K562 (cell line): ENCODE measurements at regions not wholly inside any gene's neighbourhood (a gene's known extent, or its start where the extent isn't known, plus 50 kb on each side); places are given as distances from the start of the nearest gene placed in this dataset.

Source experiments
- ATAC-seq: fragments of 200-7000 bp; cut with Tn5 transposase; 3 replicates; pipeline ENCODE4 v1.9.1; 2020; ENCODE audit warnings: moderate library complexity
- BruUV-seq: library from RNA; stranded (reverse); fragments of 400-500 nt; replicated peaks from 2 replicates; lab custom pipeline; 2021; lab: Mats Ljungman, UMichigan
- CTCF ChIA-PET: fragments of 300-600 bp; formaldehyde crosslinking; extraction: SDS; loops from one replicate; lab custom pipeline; 2021; ENCODE audit warnings: low intra/inter-chr PET ratio; lab: Yijun Ruan, JAX
- POLR2A ChIA-PET: fragments of 300-600, 350-650 bp; sonication (Branson Sonifier 250); formaldehyde crosslinking; extraction: SDS; loops from one replicate; lab custom pipeline; 2021; ENCODE audit warnings: antibody characterized with exemption, inconsistent platforms; lab: Yijun Ruan, JAX
- DNase-seq, 4 experiments: peaks; one replicate each; pipeline versions ENCODE4 v3.0.0 to v3.0.0-alpha.2; 2011 to 2018; ENCODE audit warnings: low spot score in 3 of 4, mixed read lengths in 3 of 4; ENCODE audit errors: extremely low read depth in 1 of 4
- FAIRE-seq: peaks from 2 replicates; lab custom pipeline; 2011; peaks lifted over from hg19 to GRCh38; lab: Jason Lieb, UNC
- H2AFZ ChIP-seq: 2 replicates; pipeline ENCODE4 v1.6.0; 2011; ENCODE audit warnings: low read depth, low read length, control low read depth, inconsistent platforms
- H3K27ac ChIP-seq: fragments of 200-600 bp; 3 replicates; pipeline ENCODE4 v1.8.0; 2011; ENCODE audit warnings: low read depth, mild to moderate bottlenecking, control low read depth, inconsistent platforms, low read length, moderate library complexity, mixed read lengths; ENCODE audit errors: extremely low read depth
- H3K27me3 ChIP-seq, 2 experiments: fragments of 300-600 bp in 1 of 2; 2 replicates in 1 of 2; 3 replicates in 1 of 2; pipeline versions ENCODE4 v1.6.0 to v1.8.0; 2011; ENCODE audit warnings: inconsistent platforms in 2 of 2, low read length in 2 of 2, mild to moderate bottlenecking in 1 of 2, mixed read lengths in 1 of 2, moderate library complexity in 1 of 2; ENCODE audit not compliant: control insufficient read depth in 2 of 2, insufficient read depth in 2 of 2
- H3K36me3 ChIP-seq: fragments of 300-600 bp; 3 replicates; pipeline ENCODE4 v1.8.0; 2011; ENCODE audit warnings: mild to moderate bottlenecking, low read length, inconsistent platforms; ENCODE audit not compliant: control insufficient read depth, insufficient read depth
- H3K4me1 ChIP-seq, 2 experiments: fragments of 200-600 bp in 1 of 2; replicated peaks in 1 of 2; 2 replicates in 1 of 2; 3 replicates in 1 of 2; pipeline versions ENCODE4 v1.5.1 to v1.8.0; 2011; ENCODE audit warnings: inconsistent platforms in 2 of 2, low read length in 2 of 2, mild to moderate bottlenecking in 1 of 2, mixed read lengths in 1 of 2, moderate library complexity in 1 of 2; ENCODE audit not compliant: control insufficient read depth in 2 of 2, insufficient read depth in 2 of 2
- H3K4me2 ChIP-seq: 2 replicates; pipeline ENCODE4 v1.6.1; 2011; ENCODE audit warnings: low read length, control low read depth, inconsistent platforms, mixed read lengths; ENCODE audit not compliant: insufficient read depth
- H3K4me3 ChIP-seq: fragments of 200-600 bp; sonication (generic), shearing (Covaris generic); 2 replicates; pipeline ENCODE4 v1.5.1; 2016; ENCODE audit warnings: control low read depth, inconsistent platforms
- H3K79me2 ChIP-seq: fragments of 200-600 bp; 3 replicates; pipeline ENCODE4 v1.8.0; 2011; ENCODE audit warnings: low read length, inconsistent platforms; ENCODE audit not compliant: control insufficient read depth, insufficient read depth
- H3K9ac ChIP-seq, 2 experiments: 2 replicates each; pipeline versions ENCODE4 v1.6.0 to v1.6.1; 2011; ENCODE audit warnings: low read depth in 2 of 2, low read length in 2 of 2, control low read depth in 1 of 2, inconsistent platforms in 1 of 2, mild to moderate bottlenecking in 1 of 2, mixed read lengths in 1 of 2; ENCODE audit not compliant: insufficient read depth in 1 of 2
- H3K9me1 ChIP-seq: one replicate; pipeline ENCODE4 v1.6.0; 2011; ENCODE audit warnings: inconsistent platforms, mild to moderate bottlenecking, low read length, moderate library complexity; ENCODE audit not compliant: control insufficient read depth, insufficient read depth
- H3K9me3 ChIP-seq: replicated peaks from 2 replicates; pipeline ENCODE4 v1.5.1; 2011; ENCODE audit warnings: low read depth, low read length, inconsistent platforms; ENCODE audit not compliant: control insufficient read depth, insufficient read depth
- H4K20me1 ChIP-seq: replicated peaks from 2 replicates; pipeline ENCODE4 v1.6.1; 2011; ENCODE audit warnings: low read length, inconsistent platforms, mixed read lengths; ENCODE audit not compliant: control insufficient read depth, insufficient read depth
- CBX1 ChIP-seq: sonication (generic); IDR thresholded peaks from 2 replicates; pipeline ENCODE4 v1.6.1; 2016; ENCODE audit warnings: antibody characterized with exemption, low read depth, mild to moderate bottlenecking
- E2F5 ChIP-seq: sonication (generic); formaldehyde crosslinking; IDR thresholded peaks from 2 replicates; pipeline ENCODE4 v1.8.0; 2022; ENCODE audit warnings: mild to moderate bottlenecking, missing genetic modification reagents
- ELK1 ChIP-seq: sonication (generic); formaldehyde crosslinking; IDR thresholded peaks from 2 replicates; pipeline ENCODE4 v1.8.1; 2022; ENCODE audit warnings: missing genetic modification reagents
- ETS1 ChIP-seq: conservative IDR thresholded peaks from 2 replicates; pipeline ENCODE4 v1.6.1; 2011; ENCODE audit warnings: low read depth, mild to moderate bottlenecking, low read length; ENCODE audit not compliant: control insufficient read depth
- HBP1 ChIP-seq: fragments of 450-650 bp; formaldehyde crosslinking; IDR thresholded peaks from 2 replicates; pipeline ENCODE4 v1.4.0; 2022; ENCODE audit warnings: missing genetic modification characterization
- TCF7 ChIP-seq: sonication (generic); IDR thresholded peaks from 2 replicates; pipeline ENCODE4 v1.6.1; 2016; ENCODE audit warnings: antibody characterized with exemption, borderline replicate concordance
- ZKSCAN1 ChIP-seq: fragments of 150-350 bp; IDR thresholded peaks from 2 replicates; pipeline ENCODE4 v1.6.1; 2016; ENCODE audit warnings: low read depth, low read length
- ZNF121 ChIP-seq: sonication (generic); formaldehyde crosslinking; conservative IDR thresholded peaks from 2 replicates; pipeline ENCODE4 v1.8.0; 2022; ENCODE audit warnings: missing genetic modification reagents
- ZNF134 ChIP-seq: fragments of 250-450 bp; sonication (Bioruptor Pico); conservative IDR thresholded peaks from 2 replicates; pipeline ENCODE4 v1.4.0; 2020
- ZNF282 ChIP-seq: sonication (generic); formaldehyde crosslinking; IDR thresholded peaks from 2 replicates; pipeline ENCODE4 v1.8.1; 2023; ENCODE audit warnings: missing genetic modification reagents
- ZNF695 ChIP-seq: fragments of 450-650 bp; formaldehyde crosslinking; IDR thresholded peaks from 2 replicates; pipeline ENCODE4 v1.4.0; 2020; ENCODE audit warnings: mild to moderate bottlenecking, moderate library complexity
- ZSCAN32 ChIP-seq: fragments of 450-650 bp; formaldehyde crosslinking; IDR thresholded peaks from 2 replicates; pipeline ENCODE4 v1.4.0; 2020; ENCODE audit warnings: mild to moderate bottlenecking, moderate library complexity
- WGBS: fragments of 100-300 bp; shearing (Covaris generic); methylation state at CpG from one replicate; pipeline ENCODE4 v1.1.6; 2016; ENCODE audit warnings: low coverage, mixed read lengths; ENCODE audit not compliant: insufficient coverage; ENCODE audit errors: missing lambda C conversion rate; 5-methylcytosine and 5-hydroxymethylcytosine counted together
- in situ Hi-C: fragments of 300-500 bp; cut with MboI; formaldehyde crosslinking; loops from 4 replicates; pipeline ENCODE4 v1.15.0; 2018; ENCODE audit warnings: inconsistent platforms, mixed read lengths
- intact Hi-C: fragments of 100-400 bp; cut with micrococcal nuclease; formaldehyde crosslinking; loops from 2 replicates; pipeline ENCODE4 v1.14.2; 2022

GRCh38 chrX:10074241-10074941, 82.4 kb upstream of the CLCN4 start:
- ATAC-seq: no peak
- H3K27me3 ChIP-seq: no peaks in the 10 kb centered on the region; a peak in 2 of 5 replicates
- TF ChIP-seq ZNF282 (CRISPR knock-in tag): no peak
- no peak for TF ChIP-seq ZNF134 (CRISPR knock-in tag)
- TF ChIP-seq ELK1 (CRISPR knock-in tag): no peak
- no peak overlapping the region for H3K9ac ChIP-seq
- no peaks in the 10 kb centered on the region for H3K36me3 ChIP-seq
- no peak for DNase-seq
- ChIA-PET POLR2A (no interaction called here), CTCF (no interaction called here)
- FAIRE-seq: no peak
- no peak overlapping the region for H3K4me3 ChIP-seq
- H3K4me2 ChIP-seq: no peak overlapping the region
- H3K27ac ChIP-seq: no peak overlapping the region
- no peaks in the 10 kb centered on the region for H3K79me2 ChIP-seq
- no peaks in the 10 kb centered on the region for H3K9me3 ChIP-seq
- no peaks in the 10 kb centered on the region for H3K4me1 ChIP-seq
- 1% methylated on average over 9 of the region's 9 CpGs for WGBS
- H2AFZ ChIP-seq: no peak overlapping the region
- intact Hi-C loops (no loop called here), in situ Hi-C loops (no loop called here)
- H3K9me1 ChIP-seq: no peaks in the 10 kb centered on the region
- BruUV-seq: no TSS peak
- no peaks in the 10 kb centered on the region for H4K20me1 ChIP-seq

- Histone ChIP-seq H3K9ac (no peak overlapping the region), H3K27me3 (peaks cover 0 to 3% of the 10 kb centered on the region in 2 experiments; a peak in 2 of 5 replicates), H3K27ac (no peak overlapping the region), H3K4me3 (no peak overlapping the region), H2AFZ (no peak overlapping the region), H3K4me1 (no peaks in the 10 kb centered on the region), H3K9me1 (no peaks in the 10 kb centered on the region), H4K20me1 (no peaks in the 10 kb centered on the region), H3K4me2 (no peak overlapping the region), H3K79me2 (no peaks in the 10 kb centered on the region), H3K36me3 (no peaks in the 10 kb centered on the region), H3K9me3 (no peaks in the 10 kb centered on the region)
- FAIRE-seq (no peak), DNase-seq (no peak), ATAC-seq (no peak)
- 2% methylated on average over 7 of the region's 7 CpGs for WGBS
- ChIA-PET POLR2A (no interaction called here), CTCF (no interaction called here)
- intact Hi-C loops (no loop called here), in situ Hi-C loops (no loop called here)
- BruUV-seq: no TSS peak
- TF ChIP-seq CBX1: no peak
- TF ChIP-seq ZNF121 (CRISPR knock-in tag): no peak
- TF ChIP-seq ZSCAN32 (CRISPR knock-in tag): no peak
- TF ChIP-seq ZNF695 (CRISPR knock-in tag): no peak
- no peak for TF ChIP-seq E2F5 (CRISPR knock-in tag)
- no peak for TF ChIP-seq ETS1
- TF ChIP-seq TCF7: no peak
- no peak for TF ChIP-seq HBP1 (CRISPR knock-in tag)
- no peak for TF ChIP-seq ZKSCAN1
These were observed 80.0 kb upstream of the CLCN4 start for GRCh38 chrX:10076765-10077164.
